ENCODE measurements at regions not wholly inside any gene's neighbourhood (a gene's known extent, or its start where the extent isn't known, plus 50 kb on each side); places are given as distances from the start of the nearest gene placed in this dataset.
"Not testable (repeated sequence)": the region's sequence is repeated elsewhere in the genome, so short reads cannot be mapped to it uniquely, and the experiment has no call there.

DNA sequence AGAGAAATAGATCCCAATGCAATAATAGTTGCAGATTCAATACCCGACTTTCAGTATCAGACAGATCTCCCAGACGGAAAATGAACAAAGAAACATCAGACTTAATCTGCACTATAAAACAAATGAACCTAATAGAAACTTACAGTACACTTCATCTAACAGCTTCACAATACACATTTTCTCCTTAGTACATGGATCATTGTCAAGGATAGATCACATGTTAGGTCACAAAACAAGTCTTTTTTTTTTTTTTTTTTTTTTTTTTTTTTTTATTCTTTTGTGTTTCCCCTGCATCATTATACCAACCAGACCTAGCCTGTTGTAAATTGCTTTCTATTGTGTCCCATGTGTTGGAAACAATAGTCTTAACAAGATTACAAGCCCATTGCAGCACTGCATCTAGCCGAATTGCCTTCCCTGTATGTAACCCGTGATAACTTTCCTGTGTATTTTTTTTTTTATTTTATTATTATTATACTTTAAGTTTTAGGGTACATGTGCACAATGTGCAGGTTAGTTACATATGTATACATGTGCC, 134.0 kb upstream of the MAD2L1 start:
- TF ChIP-seq, protein P1, sequence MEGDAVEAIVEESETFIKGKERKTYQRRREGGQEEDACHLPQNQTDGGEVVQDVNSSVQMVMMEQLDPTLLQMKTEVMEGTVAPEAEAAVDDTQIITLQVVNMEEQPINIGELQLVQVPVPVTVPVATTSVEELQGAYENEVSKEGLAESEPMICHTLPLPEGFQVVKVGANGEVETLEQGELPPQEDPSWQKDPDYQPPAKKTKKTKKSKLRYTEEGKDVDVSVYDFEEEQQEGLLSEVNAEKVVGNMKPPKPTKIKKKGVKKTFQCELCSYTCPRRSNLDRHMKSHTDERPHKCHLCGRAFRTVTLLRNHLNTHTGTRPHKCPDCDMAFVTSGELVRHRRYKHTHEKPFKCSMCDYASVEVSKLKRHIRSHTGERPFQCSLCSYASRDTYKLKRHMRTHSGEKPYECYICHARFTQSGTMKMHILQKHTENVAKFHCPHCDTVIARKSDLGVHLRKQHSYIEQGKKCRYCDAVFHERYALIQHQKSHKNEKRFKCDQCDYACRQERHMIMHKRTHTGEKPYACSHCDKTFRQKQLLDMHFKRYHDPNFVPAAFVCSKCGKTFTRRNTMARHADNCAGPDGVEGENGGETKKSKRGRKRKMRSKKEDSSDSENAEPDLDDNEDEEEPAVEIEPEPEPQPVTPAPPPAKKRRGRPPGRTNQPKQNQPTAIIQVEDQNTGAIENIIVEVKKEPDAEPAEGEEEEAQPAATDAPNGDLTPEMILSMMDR (IDR thresholded peaks at IDR 0.05; ENCODE audit: low read depth, low read length) = not testable (repeated sequence)
- TF ChIP-seq, protein P2, sequence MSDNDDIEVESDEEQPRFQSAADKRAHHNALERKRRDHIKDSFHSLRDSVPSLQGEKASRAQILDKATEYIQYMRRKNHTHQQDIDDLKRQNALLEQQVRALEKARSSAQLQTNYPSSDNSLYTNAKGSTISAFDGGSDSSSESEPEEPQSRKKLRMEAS (IDR thresholded peaks at IDR 0.05; ENCODE audit: low read depth, low read length) = not testable (repeated sequence)
- TF ChIP-seq POLR2A (IDR thresholded peaks at IDR 0.05; ENCODE audit: extremely low read depth, insufficient read length); MYC (IDR thresholded peaks at IDR 0.05; ENCODE audit: low read depth, low read length): not testable (repeated sequence)
